SK-N-SH (cell line): ENCODE measurements at regions not wholly inside any gene's neighbourhood (a gene's known extent, or its start where the extent isn't known, plus 50 kb on each side); places are given as distances from the start of the nearest gene placed in this dataset.

Experiments
- CTCF ChIA-PET: fragments of 300-600, 350-600 bp; formaldehyde crosslinking; extraction: SDS; loops from one replicate; lab custom pipeline; 2021; lab: Yijun Ruan, JAX
- POLR2A ChIA-PET: fragments of 350-600 bp; sonication (Branson Sonifier 250); formaldehyde crosslinking; extraction: SDS; loops from one replicate; lab custom pipeline; 2020; ENCODE audit warnings: antibody characterized with exemption, inconsistent platforms; lab: Yijun Ruan, JAX
- DNase-seq: peaks from one replicate; pipeline ENCODE4 v3.0.0; 2012
- H2AFZ ChIP-seq: fragments of 200-600 bp; sonication (generic); 2 replicates; pipeline ENCODE4 v1.8.1; 2016; ENCODE audit warnings: antibody characterized with exemption, mild to moderate bottlenecking, low read depth
- H3F3A ChIP-seq: fragments of 200-600 bp; sonication (generic); replicated peaks from 2 replicates; pipeline ENCODE3; 2016; ENCODE audit warnings: antibody characterized with exemption, mild to moderate bottlenecking; ENCODE audit not compliant: insufficient read depth
- H3K27ac ChIP-seq, 2 experiments: fragments of 200-500 bp in 1 of 2; fragments of 200-600 bp in 1 of 2; sonication (Bioruptor generic) in 1 of 2; sonication (generic), shearing (Covaris generic) in 1 of 2; 2 replicates each; pipeline versions ENCODE4 v1.5.1 to v1.6.1; 2014 to 2016; ENCODE audit warnings: low read depth in 2 of 2, inconsistent platforms in 1 of 2, low read length in 1 of 2, mild to moderate bottlenecking in 1 of 2, mixed read lengths in 1 of 2
- H3K27me3 ChIP-seq: fragments of 200-600 bp; sonication (generic), shearing (Covaris generic); 2 replicates; pipeline ENCODE4 v1.6.1; 2016; ENCODE audit warnings: mixed run types; ENCODE audit not compliant: insufficient read depth
- H3K36me3 ChIP-seq, 2 experiments: fragments of 200-500 bp in 1 of 2; fragments of 200-600 bp in 1 of 2; sonication (Bioruptor generic) in 1 of 2; sonication (generic) in 1 of 2; replicated peaks in 1 of 2; 2 replicates each; pipeline versions ENCODE3 to v1.5.1; 2014 to 2016; ENCODE audit warnings: low read length in 1 of 2, mild to moderate bottlenecking in 1 of 2; ENCODE audit not compliant: insufficient read depth in 2 of 2, control insufficient read depth in 1 of 2
- H3K4me1 ChIP-seq, 2 experiments: fragments of 200-500 bp in 1 of 2; fragments of 200-600 bp in 1 of 2; sonication (Bioruptor generic) in 1 of 2; sonication (generic), shearing (Covaris generic) in 1 of 2; 2 replicates each; pipeline versions ENCODE4 v1.5.1 to v1.6.1; 2014 to 2016; ENCODE audit warnings: low read depth in 1 of 2, low read length in 1 of 2, mixed run types in 1 of 2; ENCODE audit not compliant: insufficient read depth in 2 of 2, control insufficient read depth in 1 of 2
- H3K4me2 ChIP-seq: fragments of 200-600 bp; sonication (generic), shearing (Covaris generic); 2 replicates; pipeline ENCODE4 v1.6.1; 2017; ENCODE audit warnings: mixed run types
- H3K4me3 ChIP-seq, 2 experiments: fragments of 200-500 bp in 1 of 2; fragments of 200-600 bp in 1 of 2; sonication (Bioruptor generic) in 1 of 2; sonication (generic), shearing (Covaris generic) in 1 of 2; 2 replicates each; pipeline versions ENCODE4 v1.5.1 to v1.8.1; 2014 to 2016; ENCODE audit warnings: low read depth in 2 of 2, inconsistent platforms in 1 of 2, low read length in 1 of 2, mild to moderate bottlenecking in 1 of 2, mixed read lengths in 1 of 2, moderate library complexity in 1 of 2
- H3K79me2 ChIP-seq: fragments of 200-600 bp; sonication (generic); 2 replicates; pipeline ENCODE4 v1.8.1; 2017; ENCODE audit warnings: mild to moderate bottlenecking; ENCODE audit not compliant: insufficient read depth
- H3K9ac ChIP-seq: fragments of 200-600 bp; sonication (generic); 2 replicates; pipeline ENCODE4 v1.6.1; 2017; ENCODE audit warnings: mixed run types
- H3K9me2 ChIP-seq: fragments of 200-600 bp; sonication (generic); 2 replicates; pipeline ENCODE4 v1.6.1; 2017; ENCODE audit warnings: mixed run types
- H3K9me3 ChIP-seq: fragments of 200-600 bp; sonication (generic); 2 replicates; pipeline ENCODE4 v1.6.1; 2017; ENCODE audit warnings: mixed run types, mild to moderate bottlenecking, moderate library complexity
- H4K20me1 ChIP-seq: fragments of 200-600 bp; sonication (generic); 2 replicates; pipeline ENCODE4 v1.6.1; 2017; ENCODE audit warnings: mild to moderate bottlenecking, mixed run types; ENCODE audit not compliant: insufficient read depth
- CHD2 ChIP-seq: fragments of 150-350 bp; IDR thresholded peaks from 2 replicates; pipeline ENCODE4 v1.6.1; 2018; ENCODE audit warnings: low read length; ENCODE audit not compliant: partially characterized antibody
- FOXJ3 ChIP-seq: sonication (generic); formaldehyde crosslinking; IDR thresholded peaks from 2 replicates; pipeline ENCODE4 v1.5.1; 2020; ENCODE audit warnings: mild to moderate bottlenecking, missing genetic modification reagents
- JUND ChIP-seq: IDR thresholded peaks from 2 replicates; pipeline ENCODE4 v1.4.0; 2012
- MEF2A ChIP-seq: IDR thresholded peaks from 2 replicates; pipeline ENCODE4 v1.4.0; 2012; ENCODE audit warnings: low read depth, borderline replicate concordance
- NFIC ChIP-seq: IDR thresholded peaks from 2 replicates; pipeline ENCODE4 v1.4.0; 2012; ENCODE audit warnings: borderline replicate concordance
- NRF1 ChIP-seq: IDR thresholded peaks from 2 replicates; pipeline ENCODE4 v1.6.1; 2012; ENCODE audit warnings: low read depth, mild to moderate bottlenecking, low read length
- PBX3 ChIP-seq: IDR thresholded peaks from 2 replicates; pipeline ENCODE4; 2012
- RCOR1 ChIP-seq: fragments of 150-350 bp; IDR thresholded peaks from 2 replicates; pipeline ENCODE4 v1.6.1; 2017; ENCODE audit warnings: antibody characterized with exemption, low read length
- REST ChIP-seq: IDR thresholded peaks from 2 replicates; pipeline ENCODE4 v1.6.1; 2012; ENCODE audit warnings: mild to moderate bottlenecking, low read depth, low read length, moderate library complexity
- RFX5 ChIP-seq: IDR thresholded peaks from 2 replicates; pipeline ENCODE4 v1.6.1; 2012; ENCODE audit warnings: mild to moderate bottlenecking, improper control_type of control experiment, low read length
- RXRA ChIP-seq: IDR thresholded peaks from 2 replicates; pipeline ENCODE4 v1.4.0; 2012; ENCODE audit warnings: low read depth, mild to moderate bottlenecking, borderline replicate concordance
- SIN3A ChIP-seq: IDR thresholded peaks from 2 replicates; pipeline ENCODE4 v1.6.1; 2012; ENCODE audit warnings: low read depth, mild to moderate bottlenecking, low read length, moderate library complexity, borderline replicate concordance
- SMC3 ChIP-seq: IDR thresholded peaks from 2 replicates; pipeline ENCODE4 v1.6.1; 2012; ENCODE audit warnings: low read depth, low read length, improper control_type of control experiment
- TAF1 ChIP-seq: IDR thresholded peaks from 2 replicates; pipeline ENCODE4 v1.6.1; 2012; ENCODE audit warnings: low read depth, mild to moderate bottlenecking, low read length, moderate library complexity, borderline replicate concordance
- TCF12 ChIP-seq: IDR thresholded peaks from 2 replicates; pipeline ENCODE4 v1.4.0; 2012
- TEAD4 ChIP-seq: IDR thresholded peaks from 2 replicates; pipeline ENCODE4 v1.4.0; 2012; ENCODE audit warnings: mild to moderate bottlenecking, borderline replicate concordance; ENCODE audit not compliant: insufficient read depth
- USF1 ChIP-seq: IDR thresholded peaks from 2 replicates; pipeline ENCODE4 v1.4.0; 2012; ENCODE audit warnings: low read depth, borderline replicate concordance
- USF2 ChIP-seq: fragments of 150-350 bp; IDR thresholded peaks from 2 replicates; pipeline ENCODE4 v1.6.1; 2017; ENCODE audit warnings: antibody characterized with exemption, low read length, low read depth, borderline replicate concordance
- WGBS: methylation state at CpG from one replicate; pipeline ENCODE4 v1.1.6; 2017; ENCODE audit warnings: low lambda C conversion rate; 5-methylcytosine and 5-hydroxymethylcytosine counted together

GRCh38 chr2:220424561-220424960 lies 797.1 kb downstream of the SLC4A3 start (continued):
- TF ChIP-seq CHD2: no peak
- TF ChIP-seq, all 33 proteins: peak for 0

- 23% methylated on average over 2 of the region's 2 CpGs for WGBS
Observed at GRCh38 chr2:220432645-220433044, 805.2 kb downstream of the SLC4A3 start.

GRCh38 chr2:220433131-220433530 lies 805.7 kb downstream of the SLC4A3 start:
- no peaks in the 10 kb centered on the region for H3K9me2 ChIP-seq
- no peaks in the 10 kb centered on the region for H3K9me3 ChIP-seq
- H3K9ac ChIP-seq: no peak overlapping the region
- no peaks in the 10 kb centered on the region for H3K27me3 ChIP-seq
- H3K27ac ChIP-seq: no peak overlapping the region
- no peaks in the 10 kb centered on the region for H3K79me2 ChIP-seq
- H4K20me1 ChIP-seq: no peaks in the 10 kb centered on the region
- H3F3A ChIP-seq: no peaks in the 10 kb centered on the region
- CTCF ChIA-PET: no interaction called here
- no peaks in the 10 kb centered on the region; a peak in 1 of 4 replicates for H3K4me1 ChIP-seq
- DNase-seq: no peak
- no peak overlapping the region for H2AFZ ChIP-seq
- H3K4me3 ChIP-seq: no peak overlapping the region
- H3K36me3 ChIP-seq: no peaks in the 10 kb centered on the region
- no peak overlapping the region for H3K4me2 ChIP-seq
- 74% methylated on average over 3 of the region's 3 CpGs for WGBS
- POLR2A ChIA-PET: no interaction called here
- TF ChIP-seq PBX3: no peak
- no peak for TF ChIP-seq NRF1
- no peak for TF ChIP-seq USF2
- no peak for TF ChIP-seq RFX5
- TF ChIP-seq SMC3: no peak
- TF ChIP-seq TAF1: no peak
- no peak for TF ChIP-seq USF1
- TF ChIP-seq RXRA: no peak
- TF ChIP-seq SIN3A: no peak
- no peak for TF ChIP-seq TCF12

More at GRCh38 chr2:220432645-220433044, 805.2 kb downstream of the SLC4A3 start:
- H3K4me3 ChIP-seq: no peak overlapping the region
- no peaks in the 10 kb centered on the region for H3K27me3 ChIP-seq
- CTCF ChIA-PET: no interaction called here
- POLR2A ChIA-PET: no interaction called here
- H3F3A ChIP-seq: no peaks in the 10 kb centered on the region
- H3K9me3 ChIP-seq: no peaks in the 10 kb centered on the region
- no peak overlapping the region for H2AFZ ChIP-seq
- TF ChIP-seq MEF2A (no peak), TCF12 (no peak), RCOR1 (no peak), NFIC (no peak), TEAD4 (no peak), JUND (no peak), FOXJ3 (CRISPR knock-in tag) (no peak), TAF1 (no peak), SIN3A (no peak), REST (no peak)
- no peaks in the 10 kb centered on the region for H3K79me2 ChIP-seq
- no peaks in the 10 kb centered on the region for H4K20me1 ChIP-seq
- H3K4me1 ChIP-seq: no peaks in the 10 kb centered on the region; a peak in 1 of 4 replicates
- no peaks in the 10 kb centered on the region for H3K9me2 ChIP-seq
- DNase-seq: no peak
- H3K9ac ChIP-seq: no peak overlapping the region
- no peak overlapping the region for H3K27ac ChIP-seq
- H3K4me2 ChIP-seq: no peak overlapping the region
- H3K36me3 ChIP-seq: no peaks in the 10 kb centered on the region
